Neutrophil (primary cell): ENCODE measurements at regions not wholly inside any gene's neighbourhood (a gene's known extent, or its start where the extent isn't known, plus 50 kb on each side); places are given as distances from the start of the nearest gene placed in this dataset.

Source experiments
- H3K27ac ChIP-seq: fragments of 200-600 bp; sonication (generic); 2 replicates; pipeline ENCODE4 v1.5.1; 2016; ENCODE audit warnings: mild to moderate bottlenecking, moderate library complexity
- H3K27me3 ChIP-seq: fragments of 200-600 bp; sonication (generic); 2 replicates; pipeline ENCODE4 v1.6.0; 2016; ENCODE audit warnings: mild to moderate bottlenecking
- H3K36me3 ChIP-seq: fragments of 200-600 bp; sonication (generic); 2 replicates; pipeline ENCODE4 v1.5.1; 2017
- H3K4me1 ChIP-seq, 2 experiments: fragments of 200-600 bp in 1 of 2; sonication (generic) in 1 of 2; 1 replicate in 1 of 2; 2 replicates in 1 of 2; pipeline versions ENCODE4 v1.5.1 to v1.6.1; 2013 to 2016; ENCODE audit warnings: low read depth in 1 of 2, low read length in 1 of 2, mild to moderate bottlenecking in 1 of 2, moderate library complexity in 1 of 2; ENCODE audit not compliant: control insufficient read depth in 1 of 2, insufficient read depth in 1 of 2
- H3K4me3 ChIP-seq, 2 experiments: fragments of 200-600 bp in 1 of 2; sonication (generic) in 1 of 2; 1 replicate in 1 of 2; 2 replicates in 1 of 2; pipeline ENCODE4 v1.5.1; 2013 to 2016; ENCODE audit warnings: low read depth in 1 of 2, low read length in 1 of 2, mild to moderate bottlenecking in 1 of 2, moderate library complexity in 1 of 2
- H3K9me3 ChIP-seq: fragments of 200-600 bp; sonication (generic); 2 replicates; pipeline ENCODE4 v1.5.1; 2016
- TF ChIP-seq, protein P1 (sequence below): fragments of 200-600 bp; sonication (generic); IDR thresholded peaks from 2 replicates; pipeline ENCODE4 v1.5.1; 2016; ENCODE audit warnings: antibody characterized with exemption

DNA sequence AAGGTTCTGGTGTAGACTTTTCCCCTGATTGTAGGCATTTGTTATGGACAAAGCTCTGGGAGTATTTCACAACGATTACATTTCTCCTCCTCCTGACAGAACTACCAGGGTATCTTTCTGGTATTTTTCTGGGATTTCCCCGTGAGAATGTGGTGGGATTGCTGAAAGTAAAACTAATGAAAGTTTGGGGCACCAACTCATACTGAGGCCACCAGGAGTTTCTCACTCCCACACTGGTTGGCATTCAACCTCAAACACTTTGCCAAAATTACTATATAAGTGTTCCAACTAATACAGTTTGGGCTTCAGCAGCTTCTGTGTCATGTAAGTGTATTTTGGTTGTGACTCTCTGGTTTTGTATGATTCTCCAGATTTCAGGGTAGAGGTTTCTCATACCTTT, 855.1 kb downstream of the GLUD2 start:
- TF ChIP-seq, protein P1, sequence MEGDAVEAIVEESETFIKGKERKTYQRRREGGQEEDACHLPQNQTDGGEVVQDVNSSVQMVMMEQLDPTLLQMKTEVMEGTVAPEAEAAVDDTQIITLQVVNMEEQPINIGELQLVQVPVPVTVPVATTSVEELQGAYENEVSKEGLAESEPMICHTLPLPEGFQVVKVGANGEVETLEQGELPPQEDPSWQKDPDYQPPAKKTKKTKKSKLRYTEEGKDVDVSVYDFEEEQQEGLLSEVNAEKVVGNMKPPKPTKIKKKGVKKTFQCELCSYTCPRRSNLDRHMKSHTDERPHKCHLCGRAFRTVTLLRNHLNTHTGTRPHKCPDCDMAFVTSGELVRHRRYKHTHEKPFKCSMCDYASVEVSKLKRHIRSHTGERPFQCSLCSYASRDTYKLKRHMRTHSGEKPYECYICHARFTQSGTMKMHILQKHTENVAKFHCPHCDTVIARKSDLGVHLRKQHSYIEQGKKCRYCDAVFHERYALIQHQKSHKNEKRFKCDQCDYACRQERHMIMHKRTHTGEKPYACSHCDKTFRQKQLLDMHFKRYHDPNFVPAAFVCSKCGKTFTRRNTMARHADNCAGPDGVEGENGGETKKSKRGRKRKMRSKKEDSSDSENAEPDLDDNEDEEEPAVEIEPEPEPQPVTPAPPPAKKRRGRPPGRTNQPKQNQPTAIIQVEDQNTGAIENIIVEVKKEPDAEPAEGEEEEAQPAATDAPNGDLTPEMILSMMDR, result no peak
- H3K4me3 ChIP-seq, result no peak overlapping the region

GRCh38 chrX:121903961-121904360, 856.6 kb downstream of the GLUD2 start:
- no peaks in the 10 kb centered on the region for H3K27me3 ChIP-seq
- no peak overlapping the region for H3K4me3 ChIP-seq
- no peaks in the 10 kb centered on the region for H3K9me3 ChIP-seq
- TF ChIP-seq, protein P1, result no peak
- no peaks in the 10 kb centered on the region for H3K36me3 ChIP-seq
- H3K27ac ChIP-seq, result no peak overlapping the region
- H3K4me1 ChIP-seq, result no peaks in the 10 kb centered on the region

More for the DNA sequence above, 855.1 kb downstream of the GLUD2 start:
- H3K36me3 ChIP-seq, result no peaks in the 10 kb centered on the region
- no peaks in the 10 kb centered on the region for H3K4me1 ChIP-seq
- no peaks in the 10 kb centered on the region for H3K27me3 ChIP-seq
- no peak overlapping the region for H3K27ac ChIP-seq
- no peaks in the 10 kb centered on the region for H3K9me3 ChIP-seq

DNA sequence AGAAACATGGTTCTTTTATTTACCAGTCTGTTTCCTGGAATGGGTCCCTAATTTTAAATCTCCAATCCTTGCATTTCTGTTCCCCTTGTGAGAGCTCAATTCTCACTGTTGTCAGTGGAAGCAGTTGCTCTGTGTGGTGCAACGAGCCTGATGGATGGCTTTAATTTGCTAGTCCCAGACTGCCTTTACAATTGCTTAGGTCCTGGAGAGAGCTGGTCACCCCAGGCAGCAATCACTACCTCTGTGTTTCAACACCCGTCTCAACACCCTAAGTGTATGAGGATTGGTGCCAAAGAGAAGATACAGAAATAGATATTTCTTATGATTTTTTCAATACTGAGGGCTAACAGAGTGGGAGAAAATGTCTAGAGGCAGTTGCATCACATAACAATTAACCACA, 873.8 kb downstream of the GLUD2 start:
- no peaks in the 10 kb centered on the region for H3K9me3 ChIP-seq
- TF ChIP-seq, protein P1, result no peak
- H3K27ac ChIP-seq, result no peak overlapping the region
- no peaks in the 10 kb centered on the region for H3K27me3 ChIP-seq
- H3K36me3 ChIP-seq, result no peaks in the 10 kb centered on the region
- no peak overlapping the region for H3K4me3 ChIP-seq
- no peaks in the 10 kb centered on the region for H3K4me1 ChIP-seq

DNA sequence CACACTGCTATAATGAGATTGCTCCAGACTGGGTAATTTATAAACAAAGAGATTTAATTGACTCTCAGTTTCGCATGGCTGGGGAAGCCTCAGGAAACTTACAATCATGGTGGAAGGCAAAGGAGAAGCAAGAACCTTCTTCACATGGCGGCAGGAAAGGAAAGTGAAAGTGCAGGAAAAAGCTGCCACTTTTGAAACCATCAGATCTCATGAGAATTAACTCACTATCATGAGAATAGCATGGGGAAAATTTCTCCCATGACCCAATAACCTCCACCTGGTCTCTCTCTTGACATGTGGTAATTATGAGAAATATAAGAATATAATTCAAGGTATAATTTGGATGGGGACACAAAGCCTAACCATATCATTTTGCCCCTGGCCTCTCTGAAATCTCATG, 884.2 kb downstream of the GLUD2 start:
- Histone ChIP-seq H3K4me3 (no peak overlapping the region), H3K27me3 (no peaks in the 10 kb centered on the region), H3K27ac (no peak overlapping the region), H3K36me3 (no peaks in the 10 kb centered on the region), H3K4me1 (no peaks in the 10 kb centered on the region), H3K9me3 (no peaks in the 10 kb centered on the region)
- TF ChIP-seq, protein P1, result no peak

DNA sequence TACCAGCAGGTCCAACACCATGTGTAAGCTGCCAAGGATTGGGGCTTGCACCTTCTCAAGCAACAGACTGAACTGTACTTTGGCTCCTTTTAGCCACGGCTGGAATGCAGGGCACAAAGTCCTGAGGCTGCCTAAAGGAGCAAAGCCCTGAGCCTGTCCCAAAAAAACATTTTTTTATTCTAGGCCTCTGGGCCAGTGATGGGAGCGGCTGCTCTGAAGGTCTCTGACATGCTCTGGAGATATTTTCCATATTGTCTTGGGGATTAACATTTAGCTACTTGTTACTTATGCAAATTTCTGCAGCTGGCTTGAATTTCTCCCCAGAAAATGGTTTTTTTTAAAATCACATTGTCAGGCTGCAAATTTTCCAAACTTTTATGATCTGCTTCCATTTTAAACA, 885.3 kb downstream of the GLUD2 start:
- Histone ChIP-seq H3K36me3 (no peaks in the 10 kb centered on the region), H3K27me3 (no peaks in the 10 kb centered on the region), H3K9me3 (no peaks in the 10 kb centered on the region), H3K27ac (no peak overlapping the region), H3K4me3 (no peak overlapping the region), H3K4me1 (no peaks in the 10 kb centered on the region)
- TF ChIP-seq, protein P1, result no peak
